Fibroblast of lung (primary cell): ENCODE measurements at regions not wholly inside any gene's neighbourhood (a gene's known extent, or its start where the extent isn't known, plus 50 kb on each side); places are given as distances from the start of the nearest gene placed in this dataset.

Experiments used
- DNase-seq, 2 donors: peaks; one replicate each; pipeline versions ENCODE4 v3.0.0 to v3.0.0-alpha.2; 2010; ENCODE audit warnings: low read depth in 2 of 2
- H2AFZ ChIP-seq: 2 replicates; pipeline ENCODE4 v1.5.1; 2012; ENCODE audit warnings: low read length, control low read depth, inconsistent platforms
- H3K27ac ChIP-seq: 2 replicates; pipeline ENCODE4 v1.5.1; 2011; ENCODE audit warnings: low read length, control low read depth; ENCODE audit not compliant: insufficient read depth
- H3K27me3 ChIP-seq: 2 replicates; pipeline ENCODE4 v1.5.1; 2011; ENCODE audit warnings: mild to moderate bottlenecking, low read length; ENCODE audit not compliant: control insufficient read depth, insufficient read depth
- H3K36me3 ChIP-seq: 2 replicates; pipeline ENCODE4 v1.5.1; 2011; ENCODE audit warnings: low read length; ENCODE audit not compliant: control insufficient read depth, insufficient read depth
- H3K4me1 ChIP-seq: 2 replicates; pipeline ENCODE4 v1.5.1; 2011; ENCODE audit warnings: low read length; ENCODE audit not compliant: control insufficient read depth, insufficient read depth; ENCODE audit errors: extremely low read depth
- H3K4me2 ChIP-seq: 2 replicates; pipeline ENCODE4 v1.5.1; 2011; ENCODE audit warnings: low read length, control low read depth; ENCODE audit not compliant: insufficient read depth; ENCODE audit errors: extremely low read depth
- H3K4me3 ChIP-seq, 4 experiments: fragments of 200-600 bp in 1 of 4; sonication (generic) in 1 of 4; replicated peaks in 1 of 4; 2 replicates each; pipeline ENCODE4 v1.5.1; 2011 to 2016; ENCODE audit warnings: low read length in 4 of 4, low read depth in 3 of 4, mild to moderate bottlenecking in 3 of 4, control low read depth in 2 of 4, inconsistent platforms in 1 of 4, mixed read lengths in 1 of 4; ENCODE audit not compliant: insufficient read depth in 1 of 4; ENCODE audit errors: control extremely low read depth in 1 of 4
- H3K79me2 ChIP-seq: 2 replicates; pipeline ENCODE4 v1.5.1; 2012; ENCODE audit warnings: mild to moderate bottlenecking, low read length, inconsistent platforms; ENCODE audit not compliant: control insufficient read depth, insufficient read depth
- H3K9ac ChIP-seq: 2 replicates; pipeline ENCODE4 v1.5.1; 2011; ENCODE audit warnings: mild to moderate bottlenecking, low read length, control low read depth; ENCODE audit not compliant: insufficient read depth
- H3K9me3 ChIP-seq: 2 replicates; pipeline ENCODE4 v1.5.1; 2012; ENCODE audit warnings: low read depth, low read length; ENCODE audit not compliant: control insufficient read depth, insufficient read depth
- H4K20me1 ChIP-seq: 2 replicates; pipeline ENCODE4 v1.5.1; 2011; ENCODE audit warnings: low read length; ENCODE audit not compliant: control insufficient read depth, insufficient read depth; ENCODE audit errors: extremely low read depth
- CTCF ChIP-seq, 2 donors: IDR thresholded peaks in 1 of 2; conservative IDR thresholded peaks in 1 of 2; 1 replicate in 1 of 2; 2 replicates in 1 of 2; pipeline ENCODE4 v1.5.1; 2011 to 2012; ENCODE audit warnings: low read length in 2 of 2, control low read depth in 1 of 2, inconsistent platforms in 1 of 2, low read depth in 1 of 2, mild to moderate bottlenecking in 1 of 2
- EZH2 ChIP-seq: IDR thresholded peaks from 2 replicates; pipeline ENCODE4 v1.5.1; 2012; ENCODE audit warnings: low read length, control low read depth, mild to moderate bottlenecking; ENCODE audit errors: missing control alignments

GRCh38 chr15:66834881-66835878, 133.1 kb downstream of the SMAD6 start:
- Histone ChIP-seq H3K4me1 (peaks cover 15% of the 10 kb centered on the region), H3K36me3 (no peaks in the 10 kb centered on the region), H3K27me3 (no peaks in the 10 kb centered on the region), H3K79me2 (no peaks in the 10 kb centered on the region), H3K4me2 (no peak overlapping the region), H3K4me3 (no peak overlapping the region), H3K27ac (no peak overlapping the region), H3K9me3 (no peaks in the 10 kb centered on the region), H3K9ac (no peak overlapping the region), H4K20me1 (no peaks in the 10 kb centered on the region), H2AFZ (no peak overlapping the region)
- TF ChIP-seq CTCF (conservative IDR thresholded peaks at IDR 0.05 in 1 of 2, IDR thresholded peaks at IDR 0.05 in 1 of 2; ENCODE audit: low read depth in 1 of 2, low read length in 2 of 2), result no peak
- no peak for TF ChIP-seq EZH2
- DNase-seq, result peak; percentile 29 to 68

GRCh38 chr15:66836231-66837030, 134.4 kb downstream of the SMAD6 start:
- H3K4me1 ChIP-seq, result peaks cover 16% of the 10 kb centered on the region
- H2AFZ ChIP-seq, result no peak overlapping the region
- TF ChIP-seq CTCF (conservative IDR thresholded peaks at IDR 0.05 in 1 of 2, IDR thresholded peaks at IDR 0.05 in 1 of 2; ENCODE audit: low read depth in 1 of 2, low read length in 2 of 2), result no peak
- TF ChIP-seq EZH2, result no peak

GRCh38 chr15:66838202-66838601, 136.2 kb downstream of the SMAD6 start:
- TF ChIP-seq CTCF (conservative IDR thresholded peaks at IDR 0.05 in 1 of 2, IDR thresholded peaks at IDR 0.05 in 1 of 2; ENCODE audit: low read depth in 1 of 2, low read length in 2 of 2), result no peak
- TF ChIP-seq EZH2, result no peak
- H3K79me2 ChIP-seq, result peaks cover 1% of the 10 kb centered on the region
- no peaks in the 10 kb centered on the region for H3K27me3 ChIP-seq
- H4K20me1 ChIP-seq, result no peaks in the 10 kb centered on the region
- H3K27ac ChIP-seq, result no peak overlapping the region
- H3K4me1 ChIP-seq, result peaks cover 23% of the 10 kb centered on the region
- no peak overlapping the region for H3K9ac ChIP-seq
- no peak overlapping the region for H3K4me2 ChIP-seq
- H2AFZ ChIP-seq, result no peak overlapping the region
- no peaks in the 10 kb centered on the region for H3K36me3 ChIP-seq
- no peak overlapping the region for H3K4me3 ChIP-seq
- no peak for DNase-seq
- no peaks in the 10 kb centered on the region for H3K9me3 ChIP-seq

More at GRCh38 chr15:66836231-66837030, 134.4 kb downstream of the SMAD6 start:
- no peak overlapping the region for H3K4me3 ChIP-seq
- no peak overlapping the region for H3K9ac ChIP-seq
- no peaks in the 10 kb centered on the region for H3K27me3 ChIP-seq
- H4K20me1 ChIP-seq, result no peaks in the 10 kb centered on the region
- no peak overlapping the region for H3K27ac ChIP-seq
- no peaks in the 10 kb centered on the region for H3K36me3 ChIP-seq
- no peaks in the 10 kb centered on the region for H3K79me2 ChIP-seq
- no peaks in the 10 kb centered on the region for H3K9me3 ChIP-seq
- no peak overlapping the region for H3K4me2 ChIP-seq
- no peak for DNase-seq
